Glomerular visceral epithelial cell (primary cell): ENCODE measurements at regions not wholly inside any gene's neighbourhood (a gene's known extent, or its start where the extent isn't known, plus 50 kb on each side); places are given as distances from the start of the nearest gene placed in this dataset.

Experiments
- DNase-seq: peaks from one replicate; pipeline ENCODE4 v3.0.0-alpha.2; 2016; ENCODE audit errors: extremely low spot score

GRCh38 chr10:128747582-128748346 lies 621.5 kb upstream of the MKI67 start:
- DNase-seq = no peak

DNA sequence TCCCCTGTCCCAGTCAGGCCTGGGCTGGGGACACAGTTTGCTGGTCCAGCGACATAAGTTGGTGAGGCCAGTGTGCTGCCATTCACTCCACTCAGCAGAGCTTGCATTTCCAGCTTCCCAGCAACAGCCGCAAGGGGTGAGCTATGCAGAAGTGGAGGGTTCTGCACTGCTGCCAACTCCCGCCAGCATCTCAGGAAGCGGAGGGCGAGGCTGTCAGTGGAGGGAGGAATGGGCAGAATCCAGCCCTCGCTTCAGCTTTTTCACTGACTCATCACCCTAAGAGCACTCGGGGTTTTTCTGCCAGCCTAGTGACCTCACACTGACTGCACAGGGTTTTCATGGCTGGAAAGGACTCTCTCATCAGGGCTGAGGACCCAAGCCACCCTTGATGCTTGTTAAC lies 625.1 kb upstream of the MKI67 start:
- no peak for DNase-seq

- no peak for DNase-seq
Observed at GRCh38 chr10:128751851-128752250, 625.6 kb upstream of the MKI67 start.

DNA sequence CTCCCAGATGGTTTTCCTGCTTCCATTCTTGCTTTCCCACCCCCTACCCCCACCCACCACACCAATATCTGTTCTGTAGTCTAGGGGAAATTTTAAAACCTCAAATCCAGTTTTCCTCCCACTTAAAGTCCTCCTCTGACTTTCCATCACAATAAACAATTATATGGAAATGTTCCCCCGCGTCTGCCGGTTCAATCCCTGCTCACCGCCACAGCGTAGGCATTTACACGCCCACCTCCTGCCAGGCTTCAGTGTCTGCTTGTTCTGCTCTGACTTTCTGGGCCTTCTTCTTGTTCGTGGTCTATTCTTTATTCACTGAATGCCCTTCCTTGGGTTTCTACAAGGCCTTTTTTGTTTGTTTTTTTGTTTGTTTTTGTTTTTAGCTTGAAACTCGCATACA lies 633.0 kb upstream of the MKI67 start:
- no peak for DNase-seq

DNA sequence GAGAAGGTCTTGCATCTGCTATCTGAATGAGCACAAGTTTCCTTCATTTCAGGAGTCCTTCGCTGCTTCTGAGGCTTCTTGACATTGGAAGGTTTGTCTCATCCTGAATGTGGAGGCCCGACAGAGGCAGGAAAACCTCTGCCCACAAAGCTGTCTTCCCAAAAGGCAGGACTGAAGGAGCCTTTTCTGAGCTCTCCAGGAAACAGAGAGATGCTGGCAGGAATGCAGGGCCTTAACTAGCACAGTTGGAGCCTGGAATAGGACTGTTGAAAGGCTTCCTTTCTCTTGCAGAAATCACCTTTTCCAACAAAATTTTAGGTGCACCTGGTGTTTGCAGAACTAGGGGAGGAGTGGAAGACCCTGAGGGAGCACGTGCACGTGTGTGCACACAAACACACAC lies 637.4 kb upstream of the MKI67 start:
- DNase-seq = no peak

GRCh38 chr10:128764190-128764589 lies 638.0 kb upstream of the MKI67 start:
- DNase-seq = no peak

GRCh38 chr10:128766915-128767314 lies 640.7 kb upstream of the MKI67 start:
- DNase-seq = no peak

DNA sequence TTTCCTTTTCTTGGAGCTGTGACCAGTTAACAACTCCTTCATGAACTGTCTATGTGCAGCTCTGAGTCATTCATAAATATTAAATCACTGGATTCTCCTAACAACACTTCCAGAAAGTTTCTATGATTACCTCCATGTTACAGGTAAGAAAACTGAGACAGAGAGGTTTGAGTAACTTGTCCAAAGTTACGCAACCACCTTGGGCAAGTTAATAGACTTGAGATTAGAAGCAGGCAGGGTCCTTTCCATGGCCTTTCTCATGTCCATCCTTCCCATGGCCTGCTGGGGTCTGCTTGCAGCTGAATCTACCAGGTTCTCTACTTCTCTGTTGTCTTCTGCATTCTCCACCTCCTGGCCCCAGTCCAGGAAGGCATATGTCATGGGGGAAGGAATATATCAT lies 648.8 kb upstream of the MKI67 start:
- DNase-seq = no peak

DNA sequence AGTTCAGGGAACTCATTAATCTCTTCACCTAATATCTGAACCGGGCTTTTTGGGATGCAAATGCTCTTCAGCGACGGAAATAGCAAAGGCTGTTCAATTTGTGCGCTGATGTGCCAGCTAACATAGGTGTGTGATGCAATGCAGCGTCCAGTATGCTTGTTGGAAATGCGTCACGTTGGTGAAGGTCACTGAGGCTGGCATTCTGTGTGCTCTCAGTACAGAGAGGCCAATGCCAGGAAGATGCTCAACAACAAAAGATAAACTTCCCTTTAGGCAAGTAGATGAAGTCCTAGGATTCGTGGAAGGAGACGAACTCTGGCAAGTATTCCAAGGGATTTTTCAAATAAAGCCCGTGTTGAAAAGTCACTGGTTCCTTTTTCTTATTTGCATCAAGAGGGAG lies 649.5 kb upstream of the MKI67 start:
- DNase-seq = no peak

GRCh38 chr10:128776673-128777252 lies 650.5 kb upstream of the MKI67 start:
- DNase-seq = no peak

DNA sequence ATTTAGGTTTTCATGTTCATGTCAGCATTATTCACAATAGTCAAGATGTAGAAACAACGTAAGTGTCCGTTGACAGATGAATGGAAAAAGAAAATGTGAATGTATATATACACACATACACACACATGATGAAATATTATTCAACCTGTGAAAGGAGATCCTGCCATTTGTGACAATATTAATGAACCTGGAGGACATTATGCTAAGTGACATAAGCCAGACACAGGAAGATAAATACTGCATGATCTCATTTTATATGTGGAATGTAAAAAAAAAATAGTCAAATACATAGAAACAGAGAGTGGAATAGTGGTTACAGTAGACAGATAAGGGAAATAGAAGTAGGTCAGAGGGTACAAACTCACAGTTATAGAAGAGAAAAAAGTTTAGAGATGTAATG lies 651.1 kb upstream of the MKI67 start:
- no peak for DNase-seq

- no peak for DNase-seq
Observed at GRCh38 chr10:128779416-128779815, 653.2 kb upstream of the MKI67 start.

- DNase-seq = no peak
Observed at GRCh38 chr10:128780156-128780761, 654.0 kb upstream of the MKI67 start.

GRCh38 chr10:128781637-128782036 lies 655.4 kb upstream of the MKI67 start:
- no peak for DNase-seq

GRCh38 chr10:128784444-128784843 lies 658.2 kb upstream of the MKI67 start:
- DNase-seq = no peak

- DNase-seq = no peak
Observed at GRCh38 chr10:128792426-128793140, 666.4 kb upstream of the MKI67 start.

GRCh38 chr10:128793726-128794655 lies 667.8 kb upstream of the MKI67 start:
- no peak for DNase-seq

GRCh38 chr10:128796396-128796912 lies 670.2 kb upstream of the MKI67 start:
- DNase-seq = no peak

DNA sequence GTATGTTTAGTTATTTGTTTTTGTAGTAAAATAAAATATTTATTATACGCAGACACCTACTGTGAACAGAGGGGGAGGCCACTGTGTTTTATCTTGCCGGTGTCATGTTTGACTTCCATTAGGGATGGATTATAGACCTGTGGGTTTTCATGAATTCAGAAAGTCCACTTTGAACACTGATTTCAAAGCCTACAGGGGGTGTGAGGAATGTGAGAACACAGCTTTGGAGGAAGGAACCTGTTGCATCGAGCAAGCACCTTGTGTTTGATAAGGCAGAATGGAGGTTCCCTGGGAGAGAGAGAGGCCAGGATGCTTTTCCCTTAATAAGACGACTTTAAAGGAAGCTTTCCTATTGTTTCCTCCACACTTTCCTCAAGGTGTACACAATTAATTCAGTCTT lies 665.0 kb upstream of the MGMT start:
- DNase-seq = no peak

GRCh38 chr10:128803790-128804189 lies 663.3 kb upstream of the MGMT start:
- DNase-seq = no peak

DNA sequence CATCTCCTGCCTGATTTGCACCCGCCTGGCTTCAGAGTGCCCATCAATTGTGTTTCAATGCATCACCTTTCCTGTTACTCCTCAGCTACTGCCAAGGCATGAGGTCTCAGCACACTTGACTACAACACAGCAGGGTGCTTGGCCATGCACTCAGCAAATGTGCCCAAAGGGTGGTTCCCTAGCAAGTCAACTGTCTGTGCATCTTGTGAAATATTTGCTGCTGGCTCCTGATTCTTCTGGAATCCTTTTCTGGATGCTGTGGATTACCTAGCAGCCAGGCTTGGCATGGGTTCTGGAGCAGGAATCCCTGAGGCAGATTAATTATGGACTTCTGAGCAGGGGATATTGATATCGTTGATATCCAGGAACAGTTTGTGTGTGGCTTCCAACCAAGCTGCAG lies 662.6 kb upstream of the MGMT start:
- DNase-seq = no peak
